Testis (tissue), 2 donors: ENCODE measurements at regions not wholly inside any gene's neighbourhood (a gene's known extent, or its start where the extent isn't known, plus 50 kb on each side); places are given as distances from the start of the nearest gene placed in this dataset.

Experiments used
- CTCF ChIP-seq, 3 experiments: fragments of 450-650 bp in 2 of 3; fragments of 200-600 bp in 1 of 3; sonication (generic) in 1 of 3; IDR thresholded peaks; one replicate each; pipeline ENCODE4 v1.5.1; 2016 to 2019; ENCODE audit warnings: antibody characterized with exemption in 3 of 3, mild to moderate bottlenecking in 2 of 3, moderate library complexity in 1 of 3
- POLR2A ChIP-seq: fragments of 450-650 bp; IDR thresholded peaks from one replicate; pipeline ENCODE4 v1.6.1; 2017; ENCODE audit warnings: antibody characterized with exemption, mild to moderate bottlenecking, moderate library complexity

GRCh38 chr2:195117011-195117410 lies 540.0 kb upstream of the SLC39A10 start:
- TF ChIP-seq CTCF (IDR thresholded peaks at IDR 0.05) (no peak), POLR2A (no peak)
